Natural killer cell (primary cell): ENCODE measurements at regions not wholly inside any gene's neighbourhood (a gene's known extent, or its start where the extent isn't known, plus 50 kb on each side); places are given as distances from the start of the nearest gene placed in this dataset.
A peak's percentile ranks its signal among the peaks of the same experiment; 100 is the strongest.

Source experiments
- ATAC-seq, 3 donors: fragments of 150-1000 bp in 2 of 3; fragments of 200-7000 bp in 1 of 3; cut with Tn5 transposase; 1 replicate in 1 of 3; 2 replicates in 2 of 3; pipeline ENCODE4 v1.10.0; 2021; ENCODE audit warnings: mild to moderate bottlenecking in 2 of 3, moderate library complexity in 2 of 3
- DNase-seq, 2 donors: peaks; one replicate each; pipeline versions ENCODE4 v3.0.0 to v3.0.0-alpha.2; 2013 to 2021; ENCODE audit warnings: mixed read lengths in 1 of 2
- H3K27ac ChIP-seq: one replicate; pipeline ENCODE4 v1.5.1; 2013; ENCODE audit warnings: mild to moderate bottlenecking, low read length
- H3K27me3 ChIP-seq: one replicate; pipeline ENCODE4 v1.6.1; 2013; ENCODE audit warnings: low read length; ENCODE audit not compliant: control insufficient read depth, insufficient read depth
- H3K36me3 ChIP-seq: one replicate; pipeline ENCODE4 v1.6.1; 2013; ENCODE audit warnings: low read length; ENCODE audit not compliant: control insufficient read depth, insufficient read depth
- H3K4me1 ChIP-seq: one replicate; pipeline ENCODE4 v1.6.1; 2013; ENCODE audit warnings: low read length; ENCODE audit not compliant: control insufficient read depth, insufficient read depth
- H3K4me3 ChIP-seq: one replicate; pipeline ENCODE4 v1.5.1; 2013; ENCODE audit warnings: low read length
- H3K9me3 ChIP-seq: one replicate; pipeline ENCODE4 v1.6.1; 2013; ENCODE audit warnings: low read length; ENCODE audit not compliant: control insufficient read depth, insufficient read depth
- H3K27ac Mint-ChIP-seq, 2 donors: one replicate each; pipeline ENCODE4 v1.8.0; 2022; ENCODE audit warnings: mild to moderate bottlenecking in 2 of 2, mixed read lengths in 2 of 2, moderate library complexity in 1 of 2
- H3K27me3 Mint-ChIP-seq, 2 donors: one replicate each; pipeline ENCODE4 v1.8.0; 2022; ENCODE audit warnings: low read depth in 2 of 2, mixed read lengths in 2 of 2
- H3K36me3 Mint-ChIP-seq: one replicate; pipeline ENCODE4 v1.8.0; 2022; ENCODE audit warnings: mixed read lengths
- H3K4me1 Mint-ChIP-seq, 2 donors: one replicate each; pipeline ENCODE4 v1.8.0; 2022; ENCODE audit warnings: mixed read lengths in 2 of 2
- H3K4me3 Mint-ChIP-seq: one replicate; pipeline ENCODE4 v1.8.0; 2022; ENCODE audit warnings: mild to moderate bottlenecking, moderate library complexity, mixed read lengths
- H3K9me3 Mint-ChIP-seq, 2 donors: one replicate each; pipeline ENCODE4 v1.8.0; 2022; ENCODE audit warnings: mixed read lengths in 2 of 2
- CTCF ChIP-seq: fragments of 200-600 bp; IDR thresholded peaks from one replicate; pipeline ENCODE4 v1.8.0; 2022; ENCODE audit warnings: antibody characterized with exemption
- WGBS: methylation state at CpG from one replicate; pipeline ENCODE4 v1.1.7; 2013; ENCODE audit warnings: missing lambda C conversion rate; ENCODE audit not compliant: insufficient coverage; 5-methylcytosine and 5-hydroxymethylcytosine counted together
- intact Hi-C: fragments of 100-400 bp; cut with micrococcal nuclease; formaldehyde crosslinking; loops from one replicate; pipeline ENCODE4 v1.14.2; 2022

- Mint-ChIP-seq H3K9me3 (peaks cover 0 to 2% of the 10 kb centered on the region in 2 donors), H3K27me3 (peaks cover 6 to 12% of the 10 kb centered on the region in 2 donors), H3K27ac (no peak overlapping the region), H3K4me3 (no peak overlapping the region), H3K36me3 (no peaks in the 10 kb centered on the region), H3K4me1 (no peaks in the 10 kb centered on the region)
- DNase-seq (no peak), ATAC-seq (no peak)
- Histone ChIP-seq H3K4me1 (no peaks in the 10 kb centered on the region), H3K27ac (no peak overlapping the region), H3K27me3 (peaks cover 2% of the 10 kb centered on the region), H3K4me3 (no peak overlapping the region), H3K36me3 (no peaks in the 10 kb centered on the region), H3K9me3 (no peaks in the 10 kb centered on the region)
- no peak for TF ChIP-seq CTCF
- intact Hi-C loops, result no loop called here
- no CpG with 5 or more reads among the region's 1 CpG for WGBS
Measured at GRCh38 chr5:88606173-88606572, 276.8 kb downstream of the MEF2C start.

- Mint-ChIP-seq H3K27me3 (peaks cover 1 to 8% of the 10 kb centered on the region in 2 donors), H3K27ac (no peak overlapping the region), H3K4me1 (no peaks in the 10 kb centered on the region), H3K36me3 (no peaks in the 10 kb centered on the region), H3K4me3 (no peak overlapping the region), H3K9me3 (no peaks in the 10 kb centered on the region)
- no peaks in the 10 kb centered on the region for H3K36me3 ChIP-seq
- H3K4me1 ChIP-seq, result no peaks in the 10 kb centered on the region
- peak in 1 of 2 donors; percentile 24 for DNase-seq
- H3K9me3 ChIP-seq, result no peaks in the 10 kb centered on the region
- no peak overlapping the region for H3K4me3 ChIP-seq
- peak; percentile 32 for TF ChIP-seq CTCF
- peaks cover 2% of the 10 kb centered on the region for H3K27me3 ChIP-seq
- no peak overlapping the region for H3K27ac ChIP-seq
- intact Hi-C loops, result no loop called here
- WGBS, result 92% methylated on average over 22 of the region's 22 CpGs
- no peak for ATAC-seq
Measured at GRCh38 chr5:88602584-88602983, 280.4 kb downstream of the MEF2C start.

- intact Hi-C loops, result no loop called here
- WGBS, result 57% methylated on average over 1 of the region's 1 CpG
- Histone ChIP-seq H3K36me3 (no peaks in the 10 kb centered on the region), H3K4me3 (no peak overlapping the region), H3K27me3 (peaks cover 4% of the 10 kb centered on the region), H3K27ac (no peak overlapping the region), H3K4me1 (no peaks in the 10 kb centered on the region), H3K9me3 (no peaks in the 10 kb centered on the region)
- Mint-ChIP-seq H3K9me3 (peaks cover 1 to 2% of the 10 kb centered on the region in 2 donors), H3K27ac (no peak overlapping the region), H3K36me3 (peaks cover 1% of the 10 kb centered on the region), H3K4me1 (no peaks in the 10 kb centered on the region), H3K27me3 (peaks cover 7 to 13% of the 10 kb centered on the region in 2 donors), H3K4me3 (no peak overlapping the region)
- ATAC-seq, result no peak
- no peak for DNase-seq
- TF ChIP-seq CTCF, result no peak
Measured at GRCh38 chr5:88594441-88594840, 288.5 kb downstream of the MEF2C start.

- intact Hi-C loops, result no loop called here
- H3K4me1 ChIP-seq, result no peaks in the 10 kb centered on the region
- no peak overlapping the region for H3K27ac ChIP-seq
- no peaks in the 10 kb centered on the region for H3K27me3 ChIP-seq
- no peak overlapping the region for H3K4me3 ChIP-seq
- ATAC-seq, result no peak
- H3K36me3 ChIP-seq, result no peaks in the 10 kb centered on the region
- no peak for TF ChIP-seq CTCF
- Mint-ChIP-seq H3K9me3 (peaks cover 7 to 11% of the 10 kb centered on the region in 2 donors), H3K36me3 (peaks cover 12% of the 10 kb centered on the region), H3K4me3 (no peak overlapping the region), H3K27ac (no peak overlapping the region), H3K27me3 (peaks cover 6 to 7% of the 10 kb centered on the region in 2 donors), H3K4me1 (no peaks in the 10 kb centered on the region)
- 78% methylated on average over 4 of the region's 4 CpGs for WGBS
- peaks cover 5% of the 10 kb centered on the region for H3K9me3 ChIP-seq
- no peak for DNase-seq
Measured at GRCh38 chr5:88588609-88589008, 294.4 kb downstream of the MEF2C start.
